NCI-H226 (cell line): ENCODE measurements at regions not wholly inside any gene's neighbourhood (a gene's known extent, or its start where the extent isn't known, plus 50 kb on each side); places are given as distances from the start of the nearest gene placed in this dataset.
"Not testable (repeated sequence)": the region's sequence is repeated elsewhere in the genome, so short reads cannot be mapped to it uniquely, and the experiment has no call there.

Experiments used
- DNase-seq: peaks from one replicate; pipeline ENCODE4 v3.0.0-alpha.2; 2015

GRCh38 chr3:61446341-61446740, 115.0 kb upstream of the PTPRG start:
- DNase-seq: no peak

- no peak for DNase-seq
Measured at GRCh38 chr3:61448378-61448777, 113.0 kb upstream of the PTPRG start.

GRCh38 chr3:61449327-61450040, 111.9 kb upstream of the PTPRG start:
- no peak for DNase-seq

- no peak for DNase-seq
Measured at GRCh38 chr3:61450866-61451265, 110.5 kb upstream of the PTPRG start.

GRCh38 chr3:61451841-61452240, 109.5 kb upstream of the PTPRG start:
- DNase-seq: no peak

GRCh38 chr3:61452535-61453090, 108.8 kb upstream of the PTPRG start:
- DNase-seq: no peak

- no peak for DNase-seq
Measured at GRCh38 chr3:61454006-61454585, 107.3 kb upstream of the PTPRG start.

- DNase-seq: no peak
Measured at GRCh38 chr3:61454801-61455200, 106.6 kb upstream of the PTPRG start.

- DNase-seq: no peak
Measured at GRCh38 chr3:61460636-61461035, 100.7 kb upstream of the PTPRG start.

- DNase-seq: no peak
Measured at GRCh38 chr3:61463191-61463590, 98.2 kb upstream of the PTPRG start.

- DNase-seq: no peak
Measured at GRCh38 chr3:61464518-61465140, 96.7 kb upstream of the PTPRG start.

- no peak for DNase-seq
Measured at GRCh38 chr3:61466357-61466756, 95.0 kb upstream of the PTPRG start.

- DNase-seq: no peak
Measured at GRCh38 chr3:61483997-61484396, 77.4 kb upstream of the PTPRG start.

- DNase-seq: no peak
Measured at GRCh38 chr3:61493339-61493738, 68.0 kb upstream of the PTPRG start.

GRCh38 chr3:61494309-61494708, 67.1 kb upstream of the PTPRG start:
- DNase-seq: not testable (repeated sequence)

GRCh38 chr3:61497463-61497862, 63.9 kb upstream of the PTPRG start:
- no peak for DNase-seq

- DNase-seq: no peak
Measured at GRCh38 chr3:61505197-61505596, 56.2 kb upstream of the PTPRG start.

- no peak for DNase-seq
Measured at GRCh38 chr3:61507946-61508345, 53.4 kb upstream of the PTPRG start.
